Activated CD4-positive, alpha-beta T cell treated with anti-CD3 and anti-CD28 coated beads, Interleukin-2, amount 10 ng/mL, durations not matched to agents 24 days and 14 days (primary cell): ENCODE measurements at regions not wholly inside any gene's neighbourhood (a gene's known extent, or its start where the extent isn't known, plus 50 kb on each side); places are given as distances from the start of the nearest gene placed in this dataset.
A peak's percentile ranks its signal among the peaks of the same experiment; 100 is the strongest.

ENCODE experiments used
- DNase-seq: peaks from one replicate; pipeline ENCODE4 v3.0.0; 2022
- H3K27ac Mint-ChIP-seq: one replicate; pipeline ENCODE4 v1.8.0; 2022; ENCODE audit warnings: mild to moderate bottlenecking, mixed read lengths
- H3K27me3 Mint-ChIP-seq: one replicate; pipeline ENCODE4 v1.8.0; 2022; ENCODE audit warnings: mixed read lengths
- H3K36me3 Mint-ChIP-seq: one replicate; pipeline ENCODE4 v1.8.0; 2022; ENCODE audit warnings: low read depth, mild to moderate bottlenecking, mixed read lengths
- H3K4me1 Mint-ChIP-seq: one replicate; pipeline ENCODE4 v1.8.0; 2021; ENCODE audit warnings: mixed read lengths
- H3K4me3 Mint-ChIP-seq: one replicate; pipeline ENCODE4 v1.8.0; 2022; ENCODE audit warnings: mild to moderate bottlenecking, moderate library complexity, mixed read lengths
- H3K9me3 Mint-ChIP-seq: one replicate; pipeline ENCODE4 v1.8.0; 2021; ENCODE audit warnings: mixed read lengths
- intact Hi-C: fragments of 100-400 bp; cut with micrococcal nuclease; formaldehyde crosslinking; loops from one replicate; pipeline ENCODE4 v1.15.1; 2023

DNA sequence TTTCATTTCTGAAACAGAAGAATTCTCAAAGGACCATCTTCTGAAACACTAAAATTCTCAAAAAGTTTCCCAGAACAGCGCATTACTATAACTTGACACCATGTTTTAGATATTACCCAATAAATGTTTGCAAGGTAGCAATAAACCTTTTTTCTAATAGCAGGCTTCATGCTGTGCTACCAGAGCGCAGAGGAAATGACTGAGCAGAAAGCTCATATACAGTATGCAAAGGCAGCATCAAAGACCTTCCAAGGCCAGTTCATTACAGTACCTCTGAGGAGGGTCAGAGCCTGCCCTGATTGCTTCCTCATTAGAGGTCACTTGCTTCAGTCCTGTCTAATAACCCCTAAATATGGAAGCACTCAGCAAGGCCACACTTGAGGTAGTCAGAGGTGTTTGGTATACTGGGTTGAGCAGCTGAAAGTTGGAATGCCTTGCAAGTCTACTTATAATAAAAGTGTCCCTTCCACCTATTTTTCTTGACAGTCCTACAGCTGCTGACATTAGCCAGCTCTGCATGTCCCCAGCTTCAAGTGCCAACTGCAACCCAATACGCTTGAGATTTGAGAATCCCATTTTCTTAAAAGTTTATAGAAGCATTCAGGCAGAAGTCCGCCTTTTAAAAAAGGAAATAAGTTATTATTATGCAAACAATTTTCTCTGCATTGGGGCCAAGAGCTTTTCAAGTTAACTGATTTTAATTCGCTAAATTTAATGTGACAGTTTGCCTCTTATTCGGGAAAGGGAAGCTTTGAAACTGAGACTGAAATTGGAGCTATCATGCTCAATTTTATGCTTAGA lies 207.2 kb downstream of the ZC3H11B start:
- no peaks in the 10 kb centered on the region for H3K36me3 Mint-ChIP-seq
- no peak for DNase-seq
- H3K27ac Mint-ChIP-seq: no peak overlapping the region
- no peaks in the 10 kb centered on the region for H3K27me3 Mint-ChIP-seq
- H3K4me1 Mint-ChIP-seq: no peaks in the 10 kb centered on the region
- H3K9me3 Mint-ChIP-seq: no peaks in the 10 kb centered on the region
- intact Hi-C loops: no loop called here
- H3K4me3 Mint-ChIP-seq: no peak overlapping the region

- Mint-ChIP-seq H3K4me1 (no peaks in the 10 kb centered on the region), H3K9me3 (no peaks in the 10 kb centered on the region)
Measured at GRCh38 chr1:219404629-219405028, 208.3 kb downstream of the ZC3H11B start.

GRCh38 chr1:219402925-219403324 lies 210.0 kb downstream of the ZC3H11B start:
- intact Hi-C loops: no loop called here
- H3K27ac Mint-ChIP-seq: no peak overlapping the region
- DNase-seq: no peak
- H3K4me3 Mint-ChIP-seq: no peak overlapping the region
- no peaks in the 10 kb centered on the region for H3K27me3 Mint-ChIP-seq
- no peaks in the 10 kb centered on the region for H3K4me1 Mint-ChIP-seq
- H3K36me3 Mint-ChIP-seq: no peaks in the 10 kb centered on the region
- peaks cover 3% of the 10 kb centered on the region for H3K9me3 Mint-ChIP-seq

More at GRCh38 chr1:219404629-219405028, 208.3 kb downstream of the ZC3H11B start:
- no peak overlapping the region for H3K4me3 Mint-ChIP-seq
- intact Hi-C loops: no loop called here
- no peaks in the 10 kb centered on the region for H3K27me3 Mint-ChIP-seq
- DNase-seq: no peak
- H3K27ac Mint-ChIP-seq: no peak overlapping the region
- no peaks in the 10 kb centered on the region for H3K36me3 Mint-ChIP-seq

- Mint-ChIP-seq H3K27ac (no peak overlapping the region), H3K4me3 (no peak overlapping the region), H3K27me3 (no peaks in the 10 kb centered on the region), H3K4me1 (no peaks in the 10 kb centered on the region), H3K9me3 (peaks cover 4% of the 10 kb centered on the region), H3K36me3 (no peaks in the 10 kb centered on the region)
- DNase-seq: no peak
- intact Hi-C loops: no loop called here
Measured at GRCh38 chr1:219401724-219402625, 210.9 kb downstream of the ZC3H11B start.

GRCh38 chr1:219399446-219399845 lies 213.5 kb downstream of the ZC3H11B start:
- no peaks in the 10 kb centered on the region for H3K27me3 Mint-ChIP-seq
- peaks cover 10% of the 10 kb centered on the region for H3K9me3 Mint-ChIP-seq
- H3K4me1 Mint-ChIP-seq: no peaks in the 10 kb centered on the region
- no peaks in the 10 kb centered on the region for H3K36me3 Mint-ChIP-seq
- no peak overlapping the region for H3K4me3 Mint-ChIP-seq
- DNase-seq: no peak
- intact Hi-C loops: no loop called here
- H3K27ac Mint-ChIP-seq: no peak overlapping the region

DNA sequence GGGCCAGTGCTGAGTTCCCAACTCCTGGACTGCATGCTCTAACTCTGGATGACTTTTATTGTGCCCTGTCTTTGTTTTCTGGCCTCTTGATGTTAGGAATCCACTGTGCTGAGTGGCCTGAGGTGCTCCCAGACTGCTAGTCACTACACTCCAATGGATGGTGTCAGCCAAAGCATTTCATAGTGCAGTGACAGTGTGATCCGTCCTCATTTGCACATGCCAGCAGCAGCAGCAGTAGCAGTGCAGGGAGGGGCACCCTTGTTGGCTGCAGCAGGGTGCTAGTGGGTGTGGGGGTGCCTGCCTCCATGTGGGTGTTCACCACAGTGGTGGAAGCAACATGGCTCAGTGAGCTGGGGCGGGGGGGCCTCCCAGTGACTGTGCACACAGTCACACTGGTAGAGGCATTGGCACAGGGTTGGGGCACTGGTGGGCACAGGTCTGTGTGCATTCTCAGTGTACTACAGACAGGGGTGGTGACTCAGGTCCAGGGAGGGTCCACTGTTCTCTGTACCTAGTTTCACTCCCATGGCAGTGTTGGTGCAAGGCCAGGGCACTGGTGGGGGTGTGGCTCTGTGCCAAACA lies 214.0 kb downstream of the ZC3H11B start:
- Mint-ChIP-seq H3K27ac (no peak overlapping the region), H3K36me3 (no peaks in the 10 kb centered on the region), H3K9me3 (peaks cover 10% of the 10 kb centered on the region), H3K4me1 (no peaks in the 10 kb centered on the region), H3K27me3 (no peaks in the 10 kb centered on the region), H3K4me3 (no peak overlapping the region)
- no peak for DNase-seq
- intact Hi-C loops: no loop called here

- H3K4me1 Mint-ChIP-seq: no peaks in the 10 kb centered on the region
- no peak overlapping the region for H3K27ac Mint-ChIP-seq
- H3K27me3 Mint-ChIP-seq: no peaks in the 10 kb centered on the region
- no peak for DNase-seq
- no peak overlapping the region for H3K4me3 Mint-ChIP-seq
- intact Hi-C loops: no loop called here
- H3K36me3 Mint-ChIP-seq: no peaks in the 10 kb centered on the region
- peaks cover 10% of the 10 kb centered on the region for H3K9me3 Mint-ChIP-seq
Measured at GRCh38 chr1:219397511-219397910, 215.4 kb downstream of the ZC3H11B start.

DNA sequence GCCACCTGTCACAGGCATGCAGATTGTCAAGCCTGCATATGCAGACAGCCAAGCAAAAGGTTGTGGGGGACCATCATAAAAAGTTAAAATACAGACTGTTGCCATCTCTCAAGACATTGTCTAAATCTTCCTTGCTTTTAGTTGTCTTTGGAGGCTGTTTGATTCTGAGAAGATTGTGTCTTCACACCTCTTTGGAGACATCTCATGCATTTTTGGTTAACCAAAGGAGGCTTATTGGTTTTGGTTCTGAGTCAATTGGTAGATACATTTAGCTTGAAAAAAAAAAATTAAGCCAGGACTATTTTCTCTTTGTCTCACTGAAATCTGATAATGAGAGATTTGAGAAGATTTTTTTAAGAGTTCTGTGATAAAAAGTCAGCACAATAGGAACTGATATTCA lies 217.6 kb downstream of the LYPLAL1 start:
- no peak overlapping the region for H3K4me3 Mint-ChIP-seq
- intact Hi-C loops: no loop called here
- H3K36me3 Mint-ChIP-seq: no peaks in the 10 kb centered on the region

DNA sequence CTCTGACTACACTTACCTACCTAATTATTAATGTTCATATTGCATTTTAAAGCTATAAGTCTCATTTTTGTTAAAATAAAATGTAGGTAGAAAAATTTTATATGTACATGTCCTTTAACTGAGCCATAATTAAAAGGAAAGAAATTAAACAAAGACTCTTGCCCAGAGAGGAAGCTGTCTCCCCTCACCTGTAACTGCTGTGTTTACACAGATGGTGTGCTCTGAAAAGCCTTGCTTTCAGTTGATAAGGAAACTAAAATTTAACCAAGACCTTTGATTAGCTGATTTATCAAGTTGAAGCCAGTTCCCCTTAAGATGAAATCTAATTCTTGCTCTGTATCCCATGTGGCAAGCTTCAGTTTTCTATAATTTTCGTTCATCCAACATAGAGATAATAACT lies 213.5 kb downstream of the LYPLAL1 start:
- intact Hi-C loops: no loop called here
- H3K36me3 Mint-ChIP-seq: no peaks in the 10 kb centered on the region
- H3K9me3 Mint-ChIP-seq: no peaks in the 10 kb centered on the region
- DNase-seq: no peak
- H3K4me1 Mint-ChIP-seq: peaks cover 2% of the 10 kb centered on the region
- no peak overlapping the region for H3K27ac Mint-ChIP-seq
- no peak overlapping the region for H3K4me3 Mint-ChIP-seq
- H3K27me3 Mint-ChIP-seq: no peaks in the 10 kb centered on the region

More for the DNA sequence above, 217.6 kb downstream of the LYPLAL1 start:
- H3K27me3 Mint-ChIP-seq: no peaks in the 10 kb centered on the region
- peaks cover 2% of the 10 kb centered on the region for H3K4me1 Mint-ChIP-seq
- peaks cover 3% of the 10 kb centered on the region for H3K9me3 Mint-ChIP-seq
- no peak overlapping the region for H3K27ac Mint-ChIP-seq
- no peak for DNase-seq

GRCh38 chr1:219385787-219386427 lies 212.2 kb downstream of the LYPLAL1 start:
- Mint-ChIP-seq H3K4me3 (no peak overlapping the region), H3K27ac (no peak overlapping the region), H3K9me3 (no peaks in the 10 kb centered on the region), H3K27me3 (no peaks in the 10 kb centered on the region), H3K36me3 (no peaks in the 10 kb centered on the region), H3K4me1 (no peaks in the 10 kb centered on the region)
- DNase-seq: peak; percentile 58
- intact Hi-C loops: no loop called here

GRCh38 chr1:219383281-219383680 lies 209.6 kb downstream of the LYPLAL1 start:
- no peak for DNase-seq
- intact Hi-C loops: no loop called here
- H3K36me3 Mint-ChIP-seq: no peaks in the 10 kb centered on the region
- H3K4me1 Mint-ChIP-seq: no peaks in the 10 kb centered on the region
- H3K4me3 Mint-ChIP-seq: no peak overlapping the region
- no peaks in the 10 kb centered on the region for H3K9me3 Mint-ChIP-seq
- H3K27me3 Mint-ChIP-seq: no peaks in the 10 kb centered on the region
- no peak overlapping the region for H3K27ac Mint-ChIP-seq

DNA sequence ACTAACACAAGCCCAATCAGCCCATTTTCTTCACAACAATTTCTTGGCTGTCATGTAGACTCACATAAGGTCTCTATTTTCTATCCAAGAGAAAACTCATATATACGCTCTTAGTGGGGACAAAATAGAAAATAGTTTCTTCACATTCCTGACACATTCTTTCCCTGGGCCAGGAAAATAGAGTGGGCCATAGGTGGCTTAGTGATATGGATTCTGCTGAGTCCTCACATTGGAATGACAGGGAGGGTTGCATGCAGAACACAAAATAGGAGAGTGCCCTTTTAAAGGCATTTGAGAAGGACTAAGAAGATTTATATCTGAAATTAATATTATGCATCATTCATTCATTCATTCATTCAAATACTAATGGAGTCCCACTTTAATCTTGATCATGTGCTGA lies 207.7 kb downstream of the LYPLAL1 start:
- H3K4me1 Mint-ChIP-seq: no peaks in the 10 kb centered on the region
- no peak overlapping the region for H3K4me3 Mint-ChIP-seq
- H3K9me3 Mint-ChIP-seq: no peaks in the 10 kb centered on the region
- intact Hi-C loops: no loop called here
- no peak for DNase-seq
- H3K27me3 Mint-ChIP-seq: no peaks in the 10 kb centered on the region
- H3K36me3 Mint-ChIP-seq: no peaks in the 10 kb centered on the region
- no peak overlapping the region for H3K27ac Mint-ChIP-seq

DNA sequence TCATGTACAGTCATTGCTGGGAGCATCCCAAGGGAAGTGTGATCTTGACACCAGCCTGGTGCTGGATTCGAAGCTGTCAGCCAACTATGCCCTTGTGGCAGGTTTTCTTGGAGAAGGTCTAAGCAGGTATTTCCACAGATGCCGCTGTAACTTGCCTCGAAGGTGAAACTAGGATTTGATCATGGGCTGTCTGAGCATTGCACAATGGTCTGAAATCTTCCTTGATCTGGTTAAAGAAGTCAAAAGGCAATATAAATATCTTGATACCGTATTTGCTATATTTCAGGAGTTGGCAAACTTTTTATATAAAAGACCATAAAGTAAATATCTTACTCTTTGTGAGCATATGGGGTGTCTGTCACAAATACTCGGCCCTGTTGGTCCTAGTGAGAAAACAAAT lies 206.8 kb downstream of the LYPLAL1 start:
- DNase-seq: no peak
- no peaks in the 10 kb centered on the region for H3K27me3 Mint-ChIP-seq
- H3K9me3 Mint-ChIP-seq: no peaks in the 10 kb centered on the region
- H3K27ac Mint-ChIP-seq: no peak overlapping the region
- intact Hi-C loops: no loop called here
- no peaks in the 10 kb centered on the region for H3K4me1 Mint-ChIP-seq
- H3K4me3 Mint-ChIP-seq: no peak overlapping the region
- no peaks in the 10 kb centered on the region for H3K36me3 Mint-ChIP-seq

DNA sequence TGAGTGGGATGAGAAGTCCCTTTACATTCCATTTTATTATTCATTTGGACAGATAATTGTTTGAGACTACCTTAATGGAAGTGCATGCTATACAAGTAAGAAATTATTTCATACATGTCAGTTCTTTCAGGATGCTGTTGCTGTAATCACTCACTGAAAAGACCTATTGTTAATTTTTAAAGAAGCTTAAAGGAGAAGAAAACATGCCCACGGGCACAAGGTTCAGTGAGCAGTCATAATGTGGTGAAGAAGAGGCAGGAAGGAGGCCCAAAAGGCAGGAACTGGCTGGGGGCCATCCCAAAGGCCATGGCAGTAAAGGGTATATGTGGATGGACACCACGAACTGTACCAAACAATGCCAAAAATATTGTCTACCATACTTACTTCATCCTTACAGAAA lies 206.0 kb downstream of the LYPLAL1 start:
- no peaks in the 10 kb centered on the region for H3K4me1 Mint-ChIP-seq
- intact Hi-C loops: no loop called here
- no peak for DNase-seq
- no peaks in the 10 kb centered on the region for H3K36me3 Mint-ChIP-seq
- H3K9me3 Mint-ChIP-seq: no peaks in the 10 kb centered on the region
- H3K27ac Mint-ChIP-seq: no peak overlapping the region
- no peak overlapping the region for H3K4me3 Mint-ChIP-seq
- no peaks in the 10 kb centered on the region for H3K27me3 Mint-ChIP-seq
